ENCODE measurements at regions not wholly inside any gene's neighbourhood (a gene's known extent, or its start where the extent isn't known, plus 50 kb on each side); places are given as distances from the start of the nearest gene placed in this dataset.

DNA sequence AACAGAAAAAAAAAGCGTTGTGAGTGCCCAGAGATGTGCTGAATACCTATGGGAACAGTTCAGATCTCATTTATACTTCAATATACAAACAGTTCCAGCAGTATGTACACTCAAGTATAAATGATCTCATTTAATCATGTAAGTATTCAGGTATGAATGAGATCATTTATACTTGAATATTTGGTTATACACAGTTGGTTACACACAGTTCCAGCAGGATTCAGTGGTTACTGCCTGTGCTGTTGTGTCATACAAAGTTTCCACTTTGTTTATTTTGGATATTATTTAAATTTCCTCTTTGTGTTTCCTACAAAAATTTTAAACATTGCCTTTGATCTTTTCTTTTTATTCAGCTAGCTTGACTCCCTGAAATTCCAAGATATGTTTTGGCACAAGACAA lies 293.5 kb upstream of the SLC39A10 start:
- TF ChIP-seq, protein P1, sequence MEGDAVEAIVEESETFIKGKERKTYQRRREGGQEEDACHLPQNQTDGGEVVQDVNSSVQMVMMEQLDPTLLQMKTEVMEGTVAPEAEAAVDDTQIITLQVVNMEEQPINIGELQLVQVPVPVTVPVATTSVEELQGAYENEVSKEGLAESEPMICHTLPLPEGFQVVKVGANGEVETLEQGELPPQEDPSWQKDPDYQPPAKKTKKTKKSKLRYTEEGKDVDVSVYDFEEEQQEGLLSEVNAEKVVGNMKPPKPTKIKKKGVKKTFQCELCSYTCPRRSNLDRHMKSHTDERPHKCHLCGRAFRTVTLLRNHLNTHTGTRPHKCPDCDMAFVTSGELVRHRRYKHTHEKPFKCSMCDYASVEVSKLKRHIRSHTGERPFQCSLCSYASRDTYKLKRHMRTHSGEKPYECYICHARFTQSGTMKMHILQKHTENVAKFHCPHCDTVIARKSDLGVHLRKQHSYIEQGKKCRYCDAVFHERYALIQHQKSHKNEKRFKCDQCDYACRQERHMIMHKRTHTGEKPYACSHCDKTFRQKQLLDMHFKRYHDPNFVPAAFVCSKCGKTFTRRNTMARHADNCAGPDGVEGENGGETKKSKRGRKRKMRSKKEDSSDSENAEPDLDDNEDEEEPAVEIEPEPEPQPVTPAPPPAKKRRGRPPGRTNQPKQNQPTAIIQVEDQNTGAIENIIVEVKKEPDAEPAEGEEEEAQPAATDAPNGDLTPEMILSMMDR (IDR thresholded peaks at IDR 0.05), result no peak
- H3K36me3 ChIP-seq, result no peaks in the 10 kb centered on the region
- no peak for DNase-seq
- no peaks in the 10 kb centered on the region for H3K4me1 ChIP-seq
- H3K27me3 ChIP-seq, result no peaks in the 10 kb centered on the region
- no peak overlapping the region for H3K4me3 ChIP-seq
- H3K27ac ChIP-seq, result no peak overlapping the region
- H3K9me3 ChIP-seq, result no peaks in the 10 kb centered on the region
- intact Hi-C loops (cut with DNase I; ENCODE audit: low total_unique reads), result no loop called here

DNA sequence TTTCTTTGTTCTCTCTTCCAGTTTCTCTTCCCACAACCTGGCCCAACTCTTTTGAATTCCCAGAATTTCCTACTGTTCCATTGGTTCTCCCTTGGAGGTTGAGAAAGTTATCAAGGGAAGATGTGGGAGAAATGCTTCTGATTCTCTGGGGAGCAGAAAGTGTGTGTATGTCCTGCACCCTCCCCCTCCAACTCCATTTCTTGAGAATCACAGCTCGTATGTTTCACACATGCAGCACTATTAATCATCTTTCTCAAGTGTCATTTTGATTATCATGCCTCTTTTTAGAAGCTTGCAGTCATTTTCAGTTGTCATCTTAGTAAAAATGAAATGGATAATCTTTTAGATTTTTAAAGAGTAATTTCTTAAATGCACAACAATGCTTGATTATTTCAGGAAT lies 296.8 kb upstream of the SLC39A10 start:
- Histone ChIP-seq H3K4me1 (no peaks in the 10 kb centered on the region), H3K4me3 (no peak overlapping the region), H3K36me3 (no peaks in the 10 kb centered on the region), H3K9me3 (no peaks in the 10 kb centered on the region), H3K27ac (no peak overlapping the region), H3K27me3 (no peaks in the 10 kb centered on the region)
- TF ChIP-seq, protein P1 (IDR thresholded peaks at IDR 0.05), result no peak
- no peak for DNase-seq
- intact Hi-C loops (cut with DNase I; ENCODE audit: low total_unique reads), result no loop called here

DNA sequence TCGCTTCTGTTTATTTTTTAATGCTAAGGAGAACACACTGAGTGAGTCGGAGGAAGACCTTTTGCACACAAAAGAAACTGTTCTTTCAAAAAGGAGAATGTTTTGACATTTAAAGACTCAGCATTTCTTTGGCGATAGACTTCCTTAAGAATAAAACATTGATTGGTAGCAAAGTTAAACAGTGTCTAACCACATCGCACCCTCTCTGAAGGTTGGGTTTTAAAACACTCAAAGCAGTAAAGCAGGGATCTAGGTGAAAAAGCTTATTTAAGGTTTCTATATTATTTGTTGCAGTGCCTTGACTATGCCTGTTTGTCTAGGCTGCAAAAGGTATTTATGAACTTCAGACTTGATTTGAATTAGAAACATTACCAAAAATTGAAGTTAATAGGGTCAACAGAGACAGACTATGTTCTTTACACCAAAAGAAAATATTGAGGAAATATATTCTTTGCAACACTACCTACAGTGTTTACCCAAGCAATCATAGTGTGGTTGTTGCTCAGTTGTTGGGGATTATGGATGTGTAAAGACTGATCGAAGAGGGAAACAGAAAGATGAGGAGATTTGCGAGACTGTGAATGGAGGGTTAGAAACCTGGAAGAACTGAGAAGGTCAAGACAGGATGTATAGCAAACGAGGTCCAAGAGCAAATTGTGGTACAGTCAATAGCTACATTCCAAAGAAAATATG lies 297.8 kb upstream of the SLC39A10 start:
- H3K27ac ChIP-seq, result no peak overlapping the region
- no peaks in the 10 kb centered on the region for H3K4me1 ChIP-seq
- DNase-seq, result no peak
- no peak overlapping the region for H3K4me3 ChIP-seq
- no peaks in the 10 kb centered on the region for H3K9me3 ChIP-seq
- no peaks in the 10 kb centered on the region for H3K27me3 ChIP-seq
- H3K36me3 ChIP-seq, result no peaks in the 10 kb centered on the region
- intact Hi-C loops (cut with DNase I; ENCODE audit: low total_unique reads), result no loop called here
- TF ChIP-seq, protein P1 (IDR thresholded peaks at IDR 0.05), result no peak

DNA sequence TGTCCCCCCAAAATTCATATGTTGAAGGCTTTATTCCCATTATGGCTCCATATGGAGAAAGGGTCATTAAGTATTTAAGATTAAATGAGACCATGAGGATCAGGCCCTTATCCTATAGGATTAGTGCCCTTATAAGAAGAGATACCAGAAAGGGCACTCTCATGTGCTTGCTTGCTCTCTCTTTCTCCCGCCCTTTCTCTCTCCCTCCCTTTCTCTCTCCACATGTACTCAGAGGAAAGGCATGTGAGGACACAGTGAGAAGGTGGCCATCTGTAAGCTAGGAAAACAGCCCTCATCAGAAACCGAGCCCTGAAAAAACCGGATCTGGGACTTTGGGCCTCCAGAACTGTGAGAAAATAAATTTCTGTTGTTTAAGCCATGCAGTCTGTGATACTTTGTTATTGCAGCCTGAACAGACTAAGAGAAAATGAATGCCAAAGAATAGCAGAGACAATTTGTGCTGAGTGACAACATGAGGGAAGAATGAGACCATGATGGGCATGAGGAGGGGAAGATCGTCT lies 300.0 kb upstream of the SLC39A10 start:
- no peaks in the 10 kb centered on the region for H3K4me1 ChIP-seq
- H3K4me3 ChIP-seq, result no peak overlapping the region
- TF ChIP-seq, protein P1 (IDR thresholded peaks at IDR 0.05), result no peak
- no peak for DNase-seq
- no peaks in the 10 kb centered on the region for H3K9me3 ChIP-seq
- H3K27me3 ChIP-seq, result no peaks in the 10 kb centered on the region
- H3K36me3 ChIP-seq, result no peaks in the 10 kb centered on the region
- H3K27ac ChIP-seq, result no peak overlapping the region
- intact Hi-C loops (cut with DNase I; ENCODE audit: low total_unique reads), result no loop called here

DNA sequence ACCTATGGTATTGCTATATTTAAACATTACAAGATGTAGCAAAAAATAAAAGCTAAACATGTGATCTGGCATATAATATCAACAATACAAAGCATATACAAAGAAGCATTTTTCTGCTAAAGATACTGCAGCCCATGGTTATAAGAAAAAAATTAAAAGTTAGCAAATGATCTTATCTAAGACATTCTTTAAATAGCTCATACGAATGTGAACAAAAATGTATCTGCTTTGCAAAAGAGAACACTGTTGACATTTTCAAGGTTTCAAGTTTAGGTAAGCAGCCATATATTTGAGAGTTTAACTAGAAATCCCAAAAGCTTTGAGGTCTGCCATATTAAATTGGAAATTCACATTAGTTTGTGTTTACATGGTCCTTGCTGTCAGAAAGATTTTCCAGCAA lies 301.0 kb upstream of the SLC39A10 start:
- no peaks in the 10 kb centered on the region for H3K27me3 ChIP-seq
- no peak for DNase-seq
- intact Hi-C loops (cut with DNase I; ENCODE audit: low total_unique reads), result no loop called here
- no peaks in the 10 kb centered on the region for H3K9me3 ChIP-seq
- no peaks in the 10 kb centered on the region for H3K4me1 ChIP-seq
- H3K27ac ChIP-seq, result no peak overlapping the region
- H3K4me3 ChIP-seq, result no peak overlapping the region
- TF ChIP-seq, protein P1 (IDR thresholded peaks at IDR 0.05), result no peak
- H3K36me3 ChIP-seq, result no peaks in the 10 kb centered on the region

Measured in tibial artery (tissue), 4 donors.